Naive thymus-derived CD4-positive, alpha-beta T cell (primary cell): ENCODE measurements at regions not wholly inside any gene's neighbourhood (a gene's known extent, or its start where the extent isn't known, plus 50 kb on each side); places are given as distances from the start of the nearest gene placed in this dataset.
"Not testable (repeated sequence)": the region's sequence is repeated elsewhere in the genome, so short reads cannot be mapped to it uniquely, and the experiment has no call there.

Experiments
- ATAC-seq: fragments of 150-1000 bp; cut with Tn5 transposase; 2 replicates; pipeline ENCODE4 v1.10.0; 2021; ENCODE audit warnings: mild to moderate bottlenecking, moderate library complexity
- CTCF ChIA-PET: fragments of 350-600 bp; sonication (Branson Sonifier 250); formaldehyde crosslinking; loops from one replicate; lab custom pipeline; 2021; ENCODE audit warnings: antibody characterized with exemption; lab: Charles Lee
- POLR2A ChIA-PET: fragments of 350-600 bp; sonication (Branson Sonifier 250); formaldehyde crosslinking; loops from one replicate; lab custom pipeline; 2021; ENCODE audit warnings: antibody characterized with exemption, inconsistent platforms; lab: Charles Lee
- DNase-seq, 9 donors: peaks; one replicate each; pipeline versions ENCODE4 v3.0.0 to v3.0.0-alpha.2; 2020 to 2022; ENCODE audit warnings: mixed read lengths in 1 of 9
- H3K27ac ChIP-seq: one replicate; pipeline ENCODE4 v1.7.0; 2013; ENCODE audit warnings: mild to moderate bottlenecking, low read depth, low read length, moderate library complexity
- H3K27me3 ChIP-seq, 2 donors: one replicate each; pipeline ENCODE4 v1.7.0; 2013; ENCODE audit warnings: low read length in 2 of 2, mild to moderate bottlenecking in 2 of 2, moderate library complexity in 2 of 2; ENCODE audit not compliant: control insufficient read depth in 2 of 2, insufficient read depth in 2 of 2
- H3K36me3 ChIP-seq, 3 experiments: 1 replicate in 2 of 3; 2 replicates in 1 of 3; pipeline ENCODE4 v1.7.0; 2013; ENCODE audit warnings: low read length in 3 of 3, mild to moderate bottlenecking in 3 of 3, moderate library complexity in 1 of 3; ENCODE audit not compliant: insufficient read depth in 3 of 3, control insufficient read depth in 2 of 3
- H3K4me1 ChIP-seq, 2 donors: one replicate each; pipeline ENCODE4 v1.7.0; 2013; ENCODE audit warnings: low read length in 2 of 2, mild to moderate bottlenecking in 2 of 2, moderate library complexity in 1 of 2; ENCODE audit not compliant: control insufficient read depth in 2 of 2, insufficient read depth in 2 of 2
- H3K4me3 ChIP-seq: 2 replicates; pipeline ENCODE4 v1.7.0; 2013; ENCODE audit warnings: mild to moderate bottlenecking, low read length
- H3K9me3 ChIP-seq, 3 experiments: 1 replicate in 2 of 3; 2 replicates in 1 of 3; pipeline ENCODE4 v1.7.0; 2013; ENCODE audit warnings: low read length in 3 of 3; ENCODE audit not compliant: control insufficient read depth in 2 of 3
- H3K27ac Mint-ChIP-seq, 9 donors: one replicate each; pipeline ENCODE4 v1.8.0; 2020 to 2022; ENCODE audit warnings: mixed read lengths in 9 of 9, mild to moderate bottlenecking in 8 of 9, moderate library complexity in 5 of 9, inconsistent platforms in 2 of 9
- H3K27me3 Mint-ChIP-seq, 5 donors: one replicate each; pipeline ENCODE4 v1.8.0; 2021 to 2022; ENCODE audit warnings: mixed read lengths in 5 of 5, mild to moderate bottlenecking in 1 of 5
- H3K36me3 Mint-ChIP-seq, 5 donors: one replicate each; pipeline ENCODE4 v1.8.0; 2020 to 2022; ENCODE audit warnings: mixed read lengths in 5 of 5, mild to moderate bottlenecking in 3 of 5, inconsistent platforms in 1 of 5
- H3K4me1 Mint-ChIP-seq, 7 donors: one replicate each; pipeline ENCODE4 v1.8.0; 2020 to 2022; ENCODE audit warnings: mixed read lengths in 7 of 7, mild to moderate bottlenecking in 3 of 7, inconsistent platforms in 1 of 7
- H3K4me3 Mint-ChIP-seq, 10 donors: one replicate each; pipeline ENCODE4 v1.8.0; 2020 to 2022; ENCODE audit warnings: mild to moderate bottlenecking in 10 of 10, mixed read lengths in 10 of 10, moderate library complexity in 6 of 10, inconsistent platforms in 2 of 10
- H3K9me3 Mint-ChIP-seq, 11 donors: one replicate each; pipeline ENCODE4 v1.8.0; 2020 to 2022; ENCODE audit warnings: mixed read lengths in 11 of 11, mild to moderate bottlenecking in 4 of 11, inconsistent platforms in 1 of 11, moderate library complexity in 1 of 11
- intact Hi-C, 2 donors: fragments of 100-400 bp; cut with micrococcal nuclease; formaldehyde crosslinking; loops; one replicate each; pipeline ENCODE4 v1.15.1; 2023

DNA sequence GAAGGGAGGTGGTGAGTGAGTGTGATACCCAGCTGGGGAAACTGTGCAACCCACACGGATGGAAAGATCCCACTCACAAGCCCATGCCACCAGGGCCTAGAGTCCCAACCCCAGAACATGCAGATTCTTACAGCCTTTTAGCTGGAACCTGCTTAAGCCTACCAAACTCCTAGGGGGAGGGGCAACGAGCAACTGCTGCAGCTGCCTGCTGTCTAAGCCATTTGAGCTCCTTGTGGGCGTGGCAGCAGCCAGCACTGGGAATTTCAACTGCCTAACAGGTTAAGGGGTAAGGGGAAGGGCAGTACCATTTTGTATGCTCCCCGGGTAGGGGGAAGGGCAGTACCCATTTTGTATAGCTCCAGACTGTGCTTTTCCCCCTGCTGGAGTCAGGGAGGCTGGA lies 673.2 kb upstream of the BCHE start:
- no peaks in the 10 kb centered on the region for H3K27me3 ChIP-seq
- H3K36me3 Mint-ChIP-seq = peaks cover 0 to 2% (median 0%) of the 10 kb centered on the region in 5 donors
- no peaks in the 10 kb centered on the region for H3K4me1 ChIP-seq
- ATAC-seq (no peak), DNase-seq (no peak)
- no peaks in the 10 kb centered on the region for H3K4me1 Mint-ChIP-seq
- H3K27me3 Mint-ChIP-seq = no peaks in the 10 kb centered on the region
- H3K27ac ChIP-seq = no peak overlapping the region
- no peak overlapping the region for H3K4me3 ChIP-seq
- intact Hi-C loops = no loop called here
- peaks cover 5 to 30% (median 22%) of the 10 kb centered on the region in 11 donors for H3K9me3 Mint-ChIP-seq
- H3K4me3 Mint-ChIP-seq = no peak overlapping the region
- no peaks in the 10 kb centered on the region for H3K36me3 ChIP-seq
- ChIA-PET POLR2A (no interaction called here), CTCF (no interaction called here)
- H3K9me3 ChIP-seq = no peaks in the 10 kb centered on the region
- H3K27ac Mint-ChIP-seq = no peak overlapping the region

DNA sequence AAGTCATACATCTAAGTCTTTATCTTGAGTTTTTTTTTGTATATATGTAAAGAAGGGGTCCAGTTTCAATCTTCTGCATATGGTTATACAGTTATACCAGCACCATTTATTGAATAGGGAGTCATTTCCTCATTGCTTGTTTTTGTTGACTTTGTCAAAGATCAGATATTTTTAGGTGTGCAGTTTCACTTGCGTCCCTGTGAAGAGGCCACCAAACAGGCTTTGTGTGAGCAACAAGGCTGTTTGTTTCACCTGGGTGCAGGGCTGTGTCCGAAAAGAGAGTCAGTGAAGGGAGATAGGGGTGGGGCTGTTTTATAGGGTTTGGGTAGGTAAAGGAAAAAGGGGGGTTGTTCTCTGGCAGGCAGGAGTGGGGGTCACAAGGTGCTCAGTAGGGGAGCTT lies 663.2 kb upstream of the BCHE start:
- H3K4me1 Mint-ChIP-seq, H3K27ac Mint-ChIP-seq, H3K4me3 Mint-ChIP-seq, CTCF ChIA-PET, ATAC-seq, DNase-seq, H3K4me3 ChIP-seq, H3K4me1 ChIP-seq, H3K36me3 Mint-ChIP-seq, H3K36me3 ChIP-seq, H3K9me3 ChIP-seq, H3K27me3 ChIP-seq, H3K27ac ChIP-seq, intact Hi-C loops, POLR2A ChIA-PET, H3K27me3 Mint-ChIP-seq: not testable (repeated sequence)
- peaks cover 0 to 38% (median 21%) of the 10 kb centered on the region in 11 donors for H3K9me3 Mint-ChIP-seq

GRCh38 chr3:166499636-166500035 lies 662.4 kb upstream of the BCHE start:
- Mint-ChIP-seq H3K4me3 (no peak overlapping the region), H3K27me3 (no peaks in the 10 kb centered on the region), H3K36me3 (peaks cover 0 to 3% (median 0%) of the 10 kb centered on the region in 5 donors), H3K27ac (no peak overlapping the region), H3K9me3 (peaks cover 0 to 33% (median 18%) of the 10 kb centered on the region in 11 donors), H3K4me1 (no peaks in the 10 kb centered on the region)
- Histone ChIP-seq H3K27ac (no peak overlapping the region), H3K36me3 (no peaks in the 10 kb centered on the region), H3K4me1 (no peaks in the 10 kb centered on the region), H3K9me3 (no peaks in the 10 kb centered on the region), H3K4me3 (no peak overlapping the region), H3K27me3 (no peaks in the 10 kb centered on the region)
- ChIA-PET POLR2A (no interaction called here), CTCF (no interaction called here)
- no peak for ATAC-seq
- intact Hi-C loops = no loop called here
- no peak for DNase-seq

DNA sequence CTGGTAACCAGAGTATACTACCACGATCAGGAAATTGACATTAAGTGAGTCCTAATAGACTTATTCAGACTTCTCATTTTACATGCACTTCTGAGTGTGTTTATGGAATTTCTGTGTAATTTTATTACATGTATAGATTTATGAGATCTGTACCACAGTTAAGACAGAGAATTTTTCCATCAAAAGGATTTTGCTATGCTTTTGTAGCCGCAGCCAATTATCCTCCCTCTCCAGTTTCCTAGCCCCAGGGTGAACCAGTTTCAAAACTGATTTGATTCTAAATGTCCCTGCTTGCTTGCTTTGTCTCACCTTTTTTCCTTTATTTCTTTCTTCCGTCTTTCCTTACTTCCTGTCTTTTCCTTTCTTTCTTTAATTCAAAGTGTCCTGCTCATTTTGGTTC lies 661.2 kb upstream of the BCHE start:
- peaks cover 2 to 30% (median 14%) of the 10 kb centered on the region in 11 donors for H3K9me3 Mint-ChIP-seq
- ChIA-PET POLR2A (no interaction called here), CTCF (no interaction called here)
- DNase-seq (no peak), ATAC-seq (no peak)
- peaks cover 0 to 2% (median 0%) of the 10 kb centered on the region in 5 donors for H3K36me3 Mint-ChIP-seq
- H3K4me1 ChIP-seq = no peaks in the 10 kb centered on the region
- H3K27me3 Mint-ChIP-seq = no peaks in the 10 kb centered on the region
- H3K4me3 ChIP-seq = no peak overlapping the region
- no peaks in the 10 kb centered on the region for H3K4me1 Mint-ChIP-seq
- intact Hi-C loops = no loop called here
- H3K9me3 ChIP-seq = no peaks in the 10 kb centered on the region
- H3K27ac Mint-ChIP-seq = no peak overlapping the region
- H3K36me3 ChIP-seq = no peaks in the 10 kb centered on the region
- no peak overlapping the region for H3K27ac ChIP-seq
- no peak overlapping the region for H3K4me3 Mint-ChIP-seq
- H3K27me3 ChIP-seq = no peaks in the 10 kb centered on the region

GRCh38 chr3:166489826-166490225 lies 652.6 kb upstream of the BCHE start:
- no peaks in the 10 kb centered on the region for H3K4me1 Mint-ChIP-seq
- Histone ChIP-seq H3K27me3 (no peaks in the 10 kb centered on the region), H3K27ac (no peak overlapping the region), H3K4me3 (no peak overlapping the region), H3K9me3 (no peaks in the 10 kb centered on the region), H3K36me3 (no peaks in the 10 kb centered on the region), H3K4me1 (no peaks in the 10 kb centered on the region)
- H3K27ac Mint-ChIP-seq = no peak overlapping the region
- intact Hi-C loops = no loop called here
- ChIA-PET CTCF (no interaction called here), POLR2A (no interaction called here)
- H3K9me3 Mint-ChIP-seq = peaks cover 0 to 17% (median 0%) of the 10 kb centered on the region in 11 donors
- no peak overlapping the region for H3K4me3 Mint-ChIP-seq
- DNase-seq = no peak
- no peaks in the 10 kb centered on the region for H3K36me3 Mint-ChIP-seq
- no peaks in the 10 kb centered on the region for H3K27me3 Mint-ChIP-seq
- ATAC-seq = no peak

- intact Hi-C loops = no loop called here
- POLR2A ChIA-PET = no interaction called here
- peaks cover 0 to 20% (median 1%) of the 10 kb centered on the region in 11 donors for H3K9me3 Mint-ChIP-seq
- no peaks in the 10 kb centered on the region for H3K27me3 Mint-ChIP-seq
- no peaks in the 10 kb centered on the region for H3K4me1 Mint-ChIP-seq
- no peaks in the 10 kb centered on the region for H3K4me1 ChIP-seq
- no peak overlapping the region for H3K27ac ChIP-seq
- H3K36me3 Mint-ChIP-seq = no peaks in the 10 kb centered on the region
- H3K27me3 ChIP-seq = no peaks in the 10 kb centered on the region
- CTCF ChIA-PET = no interaction called here
- no peak for DNase-seq
- no peak overlapping the region for H3K27ac Mint-ChIP-seq
- no peak for ATAC-seq
- no peaks in the 10 kb centered on the region for H3K9me3 ChIP-seq
- no peak overlapping the region for H3K4me3 ChIP-seq
- H3K36me3 ChIP-seq = no peaks in the 10 kb centered on the region
- H3K4me3 Mint-ChIP-seq = no peak overlapping the region
Observed at GRCh38 chr3:166488977-166489672, 651.9 kb upstream of the BCHE start.

- Histone ChIP-seq H3K27me3 (no peaks in the 10 kb centered on the region), H3K27ac (no peak overlapping the region), H3K9me3 (no peaks in the 10 kb centered on the region), H3K4me3 (no peak overlapping the region), H3K36me3 (no peaks in the 10 kb centered on the region), H3K4me1 (no peaks in the 10 kb centered on the region)
- ATAC-seq (no peak), DNase-seq (no peak)
- H3K36me3 Mint-ChIP-seq = no peaks in the 10 kb centered on the region
- H3K4me3 Mint-ChIP-seq = no peak overlapping the region
- CTCF ChIA-PET = no interaction called here
- H3K27ac Mint-ChIP-seq = no peak overlapping the region
- no peaks in the 10 kb centered on the region for H3K4me1 Mint-ChIP-seq
- H3K9me3 Mint-ChIP-seq = peaks cover 0 to 42% (median 6%) of the 10 kb centered on the region in 11 donors
- POLR2A ChIA-PET = no interaction called here
- no peaks in the 10 kb centered on the region for H3K27me3 Mint-ChIP-seq
- intact Hi-C loops = no loop called here
Observed at GRCh38 chr3:166484470-166484869, 647.2 kb upstream of the BCHE start.
